Cardiac fibroblast (primary cell): ENCODE measurements at regions not wholly inside any gene's neighbourhood (a gene's known extent, or its start where the extent isn't known, plus 50 kb on each side); places are given as distances from the start of the nearest gene placed in this dataset.
A peak's percentile ranks its signal among the peaks of the same experiment; 100 is the strongest.
"Not testable (repeated sequence)": the region's sequence is repeated elsewhere in the genome, so short reads cannot be mapped to it uniquely, and the experiment has no call there.

Source experiments
- DNase-seq, 2 donors: peaks; one replicate each; pipeline versions ENCODE4 v3.0.0 to v3.0.0-alpha.2; 2010; ENCODE audit warnings: low read depth in 2 of 2
- H3K4me3 ChIP-seq, 2 donors: replicated peaks in 1 of 2; 1 replicate in 1 of 2; 2 replicates in 1 of 2; pipeline ENCODE4 v1.5.1; 2011; ENCODE audit warnings: low read depth in 2 of 2, low read length in 2 of 2, mild to moderate bottlenecking in 2 of 2, moderate library complexity in 1 of 2
- TF ChIP-seq, protein P1 (sequence below): IDR thresholded peaks from one replicate; pipeline ENCODE4 v1.5.1; 2011; ENCODE audit warnings: low read depth, mild to moderate bottlenecking, low read length, inconsistent platforms

- H3K4me3 ChIP-seq = no peak overlapping the region
- no peak for DNase-seq
- TF ChIP-seq, protein P1, sequence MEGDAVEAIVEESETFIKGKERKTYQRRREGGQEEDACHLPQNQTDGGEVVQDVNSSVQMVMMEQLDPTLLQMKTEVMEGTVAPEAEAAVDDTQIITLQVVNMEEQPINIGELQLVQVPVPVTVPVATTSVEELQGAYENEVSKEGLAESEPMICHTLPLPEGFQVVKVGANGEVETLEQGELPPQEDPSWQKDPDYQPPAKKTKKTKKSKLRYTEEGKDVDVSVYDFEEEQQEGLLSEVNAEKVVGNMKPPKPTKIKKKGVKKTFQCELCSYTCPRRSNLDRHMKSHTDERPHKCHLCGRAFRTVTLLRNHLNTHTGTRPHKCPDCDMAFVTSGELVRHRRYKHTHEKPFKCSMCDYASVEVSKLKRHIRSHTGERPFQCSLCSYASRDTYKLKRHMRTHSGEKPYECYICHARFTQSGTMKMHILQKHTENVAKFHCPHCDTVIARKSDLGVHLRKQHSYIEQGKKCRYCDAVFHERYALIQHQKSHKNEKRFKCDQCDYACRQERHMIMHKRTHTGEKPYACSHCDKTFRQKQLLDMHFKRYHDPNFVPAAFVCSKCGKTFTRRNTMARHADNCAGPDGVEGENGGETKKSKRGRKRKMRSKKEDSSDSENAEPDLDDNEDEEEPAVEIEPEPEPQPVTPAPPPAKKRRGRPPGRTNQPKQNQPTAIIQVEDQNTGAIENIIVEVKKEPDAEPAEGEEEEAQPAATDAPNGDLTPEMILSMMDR = no peak
Observed at GRCh38 chr18:70827632-70828031, 538.8 kb downstream of the SOCS6 start.

DNA sequence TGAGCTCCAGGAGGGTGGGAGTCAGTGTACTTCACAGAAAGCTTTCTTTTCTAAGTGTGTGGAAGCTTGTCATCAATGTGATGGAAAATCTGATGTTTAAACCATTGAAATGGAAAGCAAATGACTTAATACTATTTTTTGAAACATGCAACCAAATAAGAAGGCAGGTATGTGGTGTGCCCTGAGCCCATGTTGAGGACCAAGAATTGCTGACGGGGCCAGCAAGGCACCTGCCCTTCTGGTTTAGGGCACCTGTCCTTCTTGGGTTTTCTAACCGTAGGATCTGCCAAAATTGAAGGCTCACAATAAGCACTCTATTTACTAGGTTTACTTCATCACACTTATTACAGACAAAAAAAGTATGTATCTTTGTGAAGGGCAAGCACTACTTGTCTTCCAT lies 537.7 kb downstream of the SOCS6 start:
- H3K4me3 ChIP-seq = no peak overlapping the region
- DNase-seq = no peak
- TF ChIP-seq, protein P1 = no peak

- DNase-seq = no peak
- TF ChIP-seq, protein P1 = no peak
- no peak overlapping the region for H3K4me3 ChIP-seq
Observed at GRCh38 chr18:70822691-70823090, 533.8 kb downstream of the SOCS6 start.

DNA sequence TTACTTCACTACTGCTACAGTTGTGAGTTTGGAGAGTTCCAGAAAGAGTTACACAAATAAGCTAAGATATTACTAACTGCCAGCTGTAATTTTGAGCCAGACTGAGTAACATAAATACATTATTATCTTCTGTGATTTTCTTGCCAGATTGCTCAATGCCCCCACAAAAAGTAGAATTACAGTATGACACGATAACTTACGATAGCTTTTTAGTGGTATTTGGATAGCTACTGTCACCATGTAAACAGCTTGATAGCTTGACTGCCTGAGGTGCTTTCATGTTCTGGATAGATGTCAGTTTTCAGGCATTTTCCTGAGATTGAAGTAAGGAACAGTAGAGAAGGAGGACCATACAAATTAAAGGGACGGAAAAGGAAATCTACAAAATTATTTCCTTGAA lies 533.3 kb downstream of the SOCS6 start:
- no peak for DNase-seq
- H3K4me3 ChIP-seq = no peak overlapping the region
- TF ChIP-seq, protein P1 = no peak

GRCh38 chr18:70808481-70809056 lies 519.7 kb downstream of the SOCS6 start:
- TF ChIP-seq, protein P1 = no peak
- DNase-seq = no peak
- no peak overlapping the region for H3K4me3 ChIP-seq

GRCh38 chr18:70781860-70782453 lies 493.1 kb downstream of the SOCS6 start:
- TF ChIP-seq, protein P1 = peak; percentile 70
- no peak overlapping the region for H3K4me3 ChIP-seq
- DNase-seq = peak; percentile 47 to 60

GRCh38 chr18:70766254-70766653 lies 477.4 kb downstream of the SOCS6 start:
- DNase-seq = not testable (repeated sequence)

More at GRCh38 chr18:70766254-70766653, 477.4 kb downstream of the SOCS6 start:
- not testable (repeated sequence) for H3K4me3 ChIP-seq
